Epithelial cell of proximal tubule (primary cell): ENCODE measurements at regions not wholly inside any gene's neighbourhood (a gene's known extent, or its start where the extent isn't known, plus 50 kb on each side); places are given as distances from the start of the nearest gene placed in this dataset.

Experiments used
- DNase-seq: peaks from one replicate; pipeline ENCODE4 v3.0.0-alpha.2; 2011; ENCODE audit warnings: low read depth
- H3K4me3 ChIP-seq: 2 replicates; pipeline ENCODE4 v1.5.1; 2011; ENCODE audit warnings: low read depth, mild to moderate bottlenecking, low read length
- TF ChIP-seq, protein P1 (sequence below): conservative IDR thresholded peaks from 2 replicates; pipeline ENCODE4 v1.5.1; 2012; ENCODE audit warnings: low read depth, mild to moderate bottlenecking, low read length

GRCh38 chr22:26907366-26907765 lies 250.0 kb downstream of the MIAT start:
- H3K4me3 ChIP-seq: no peak overlapping the region
- no peak for DNase-seq
- TF ChIP-seq, protein P1, sequence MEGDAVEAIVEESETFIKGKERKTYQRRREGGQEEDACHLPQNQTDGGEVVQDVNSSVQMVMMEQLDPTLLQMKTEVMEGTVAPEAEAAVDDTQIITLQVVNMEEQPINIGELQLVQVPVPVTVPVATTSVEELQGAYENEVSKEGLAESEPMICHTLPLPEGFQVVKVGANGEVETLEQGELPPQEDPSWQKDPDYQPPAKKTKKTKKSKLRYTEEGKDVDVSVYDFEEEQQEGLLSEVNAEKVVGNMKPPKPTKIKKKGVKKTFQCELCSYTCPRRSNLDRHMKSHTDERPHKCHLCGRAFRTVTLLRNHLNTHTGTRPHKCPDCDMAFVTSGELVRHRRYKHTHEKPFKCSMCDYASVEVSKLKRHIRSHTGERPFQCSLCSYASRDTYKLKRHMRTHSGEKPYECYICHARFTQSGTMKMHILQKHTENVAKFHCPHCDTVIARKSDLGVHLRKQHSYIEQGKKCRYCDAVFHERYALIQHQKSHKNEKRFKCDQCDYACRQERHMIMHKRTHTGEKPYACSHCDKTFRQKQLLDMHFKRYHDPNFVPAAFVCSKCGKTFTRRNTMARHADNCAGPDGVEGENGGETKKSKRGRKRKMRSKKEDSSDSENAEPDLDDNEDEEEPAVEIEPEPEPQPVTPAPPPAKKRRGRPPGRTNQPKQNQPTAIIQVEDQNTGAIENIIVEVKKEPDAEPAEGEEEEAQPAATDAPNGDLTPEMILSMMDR: no peak

DNA sequence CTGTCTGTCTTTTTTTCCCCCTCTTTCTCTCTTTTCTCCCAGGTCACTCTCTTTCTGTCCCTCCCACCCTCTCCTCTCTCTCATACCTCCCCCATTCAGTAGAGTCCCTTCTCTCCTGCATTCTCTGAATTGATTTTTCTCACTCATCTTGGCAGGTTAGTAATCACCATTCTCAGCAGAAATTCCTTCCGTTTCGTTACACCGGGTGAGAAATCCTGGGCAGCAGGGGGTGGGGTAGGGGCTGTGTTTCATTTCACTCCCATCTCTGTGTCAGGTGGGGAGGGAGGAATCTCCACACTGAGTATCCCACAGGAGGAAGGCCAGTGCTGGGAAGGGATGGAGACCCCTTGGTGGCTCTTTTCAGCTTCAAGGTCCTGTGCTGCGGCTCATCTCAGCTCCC lies 253.5 kb downstream of the MIAT start:
- no peak overlapping the region for H3K4me3 ChIP-seq
- TF ChIP-seq, protein P1: no peak
- no peak for DNase-seq

GRCh38 chr22:26912655-26913345 lies 255.4 kb downstream of the MIAT start:
- DNase-seq: no peak
- H3K4me3 ChIP-seq: no peak overlapping the region
- TF ChIP-seq, protein P1: no peak

- no peak for DNase-seq
- H3K4me3 ChIP-seq: no peak overlapping the region
- TF ChIP-seq, protein P1: no peak
Measured at GRCh38 chr22:26914519-26915185, 257.3 kb downstream of the MIAT start.

- TF ChIP-seq, protein P1: no peak
- H3K4me3 ChIP-seq: no peak overlapping the region
- no peak for DNase-seq
Measured at GRCh38 chr22:26916236-26916635, 258.8 kb downstream of the MIAT start.

- DNase-seq: no peak
- TF ChIP-seq, protein P1: no peak
- no peak overlapping the region for H3K4me3 ChIP-seq
Measured at GRCh38 chr22:26918226-26918625, 260.8 kb downstream of the MIAT start.

GRCh38 chr22:26921726-26922125 lies 264.3 kb downstream of the MIAT start:
- TF ChIP-seq, protein P1: no peak
- DNase-seq: no peak
- H3K4me3 ChIP-seq: no peak overlapping the region
